ENCODE measurements at regions not wholly inside any gene's neighbourhood (a gene's known extent, or its start where the extent isn't known, plus 50 kb on each side); places are given as distances from the start of the nearest gene placed in this dataset.

DNA sequence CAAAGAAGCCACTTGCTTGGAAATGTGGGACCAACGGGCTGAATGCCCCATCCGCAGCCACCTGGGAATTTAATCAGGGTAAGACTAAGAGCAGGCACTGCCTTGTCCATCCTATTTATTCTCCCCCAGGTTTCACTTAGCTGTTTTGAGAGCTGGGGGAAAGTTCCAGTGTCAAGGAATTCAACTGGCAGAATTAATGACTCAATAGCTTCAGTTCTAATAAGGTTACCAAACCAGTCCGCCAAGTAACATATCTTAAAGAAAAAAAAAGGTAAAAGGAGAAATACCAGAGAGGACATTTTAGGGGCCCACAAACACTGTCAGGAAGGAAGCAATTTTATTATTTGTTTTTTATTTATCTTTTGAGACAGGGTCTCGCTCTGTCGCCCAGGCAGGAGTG is 157.6 kb upstream of the SOD1 start:
- no peak for DNase-seq (ENCODE audit: low read depth in 2 of 2)

DNA sequence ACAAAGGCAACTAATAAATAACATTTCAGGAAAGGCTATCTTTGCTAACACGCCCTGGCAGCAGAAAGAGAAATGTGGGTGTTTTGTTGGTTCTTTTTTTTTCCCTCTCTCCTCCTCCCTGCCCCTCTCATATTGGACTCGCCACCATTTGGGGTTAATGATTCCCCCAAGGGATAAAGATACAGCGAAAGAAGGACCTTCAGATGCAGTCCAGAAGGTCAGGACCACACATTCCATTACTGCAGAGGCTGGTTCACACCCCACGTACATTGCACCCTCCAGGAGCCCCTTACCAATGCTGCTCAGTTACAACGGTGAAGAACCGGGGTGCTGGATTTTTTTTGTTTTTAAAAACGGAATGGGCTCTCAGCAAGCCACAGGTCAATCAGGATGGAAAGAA is 156.9 kb upstream of the TIAM1 start:
- DNase-seq (ENCODE audit: low read depth in 2 of 2): no peak

DNA sequence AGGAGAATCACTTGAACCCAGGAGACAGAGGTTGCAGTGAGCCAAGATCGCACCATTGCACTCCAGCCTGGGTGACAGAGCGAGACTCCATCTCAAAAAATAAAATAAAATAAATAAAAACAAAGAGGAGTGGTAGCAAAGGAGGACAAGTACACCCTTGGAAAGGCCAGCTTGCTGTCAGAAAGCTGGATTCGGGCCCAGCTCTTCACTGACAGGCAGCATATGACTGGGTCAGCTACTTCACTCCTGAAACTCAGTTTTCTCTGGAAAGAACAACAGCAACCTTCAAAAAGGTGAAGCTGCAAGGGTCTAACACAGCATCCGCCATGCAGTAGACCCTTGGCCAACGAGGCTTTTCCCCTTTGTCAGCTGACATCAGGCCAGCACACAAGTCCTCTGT is 156.0 kb upstream of the TIAM1 start:
- no peak for DNase-seq (ENCODE audit: low read depth in 2 of 2)

DNA sequence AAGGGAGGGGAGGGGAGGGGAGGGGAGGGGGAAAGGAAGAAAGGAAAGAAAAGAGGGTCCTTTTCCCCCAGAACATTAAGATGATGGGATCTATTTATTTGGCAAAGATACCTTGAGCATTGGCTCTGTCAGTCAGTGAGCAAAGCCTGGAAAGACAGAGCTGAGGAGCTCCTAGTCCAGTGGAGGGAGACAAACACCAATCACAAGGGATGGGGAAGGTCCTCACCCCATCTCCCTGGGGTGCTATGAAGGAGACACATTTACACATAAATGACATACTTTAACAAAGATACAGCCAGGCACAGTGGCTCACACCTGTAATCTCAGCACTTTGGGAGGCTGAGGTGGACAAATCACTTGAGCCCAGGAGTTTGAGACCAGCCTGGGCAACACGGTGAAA is 154.9 kb upstream of the TIAM1 start:
- DNase-seq (ENCODE audit: low read depth in 2 of 2): no peak

DNA sequence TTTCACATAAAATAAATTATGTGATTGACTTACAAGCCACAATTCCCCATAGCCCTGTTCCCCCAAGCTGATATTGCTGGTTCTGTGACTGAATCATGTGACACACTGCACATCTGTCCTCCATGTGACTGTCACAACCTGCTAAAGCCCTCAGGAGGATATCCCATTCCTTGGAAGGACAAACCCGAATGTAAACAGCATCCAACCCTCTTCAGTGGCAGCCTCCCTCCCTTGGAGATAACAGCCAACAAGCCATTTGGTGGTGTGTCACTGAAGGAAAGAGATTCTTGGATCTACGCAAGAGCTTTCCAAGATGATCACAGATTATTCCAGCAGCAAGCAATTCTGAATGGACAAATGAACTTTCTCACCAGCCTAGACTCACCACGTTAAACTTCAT is 153.9 kb upstream of the TIAM1 start:
- DNase-seq (ENCODE audit: low read depth in 2 of 2): no peak

DNA sequence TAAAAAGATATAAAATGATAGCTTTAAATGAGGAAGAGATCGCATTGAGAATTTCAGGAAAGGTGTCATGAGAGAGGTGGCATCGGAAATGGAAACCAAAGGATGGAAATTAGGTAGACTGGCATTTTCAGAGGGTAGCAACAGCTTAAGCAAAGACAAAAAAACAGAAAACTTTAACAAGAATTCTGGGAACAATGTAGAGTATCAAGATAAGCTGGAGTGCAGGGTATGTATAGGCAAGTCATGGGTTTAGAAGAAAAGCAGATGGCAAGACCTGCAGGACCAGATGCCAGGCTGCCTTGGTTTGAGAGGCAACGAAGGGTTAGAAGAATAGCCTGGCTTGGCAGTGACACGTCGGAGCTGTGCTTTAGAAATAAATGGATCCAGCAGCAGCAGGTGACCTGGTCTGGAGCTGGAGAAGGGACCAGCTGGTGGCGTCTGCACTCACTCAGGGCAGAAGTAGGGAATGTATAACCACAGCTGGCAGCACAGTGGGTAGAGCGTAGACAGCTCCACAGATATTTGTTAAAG is 149.4 kb upstream of the TIAM1 start:
- no peak for DNase-seq (ENCODE audit: low read depth in 2 of 2)

DNA sequence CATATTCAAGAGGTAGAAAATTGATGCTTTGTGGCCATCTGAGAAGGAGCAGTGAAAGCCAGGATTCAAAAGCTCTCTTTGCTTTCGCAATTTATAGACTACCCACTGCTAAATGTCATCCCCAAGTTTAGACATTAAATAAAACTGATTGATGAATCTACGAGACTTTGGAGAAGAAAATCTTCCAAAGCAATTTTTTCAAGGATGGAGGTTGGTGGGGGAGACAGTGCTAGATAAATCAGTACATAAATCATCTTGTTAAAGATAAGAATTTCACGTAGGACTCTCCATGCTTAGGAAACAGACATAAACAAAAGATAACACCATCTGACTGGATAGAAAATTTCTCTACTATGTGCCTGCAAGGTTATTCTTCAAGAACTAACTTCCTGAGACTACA is 147.6 kb upstream of the TIAM1 start:
- no peak for DNase-seq (ENCODE audit: low read depth in 2 of 2)

DNA sequence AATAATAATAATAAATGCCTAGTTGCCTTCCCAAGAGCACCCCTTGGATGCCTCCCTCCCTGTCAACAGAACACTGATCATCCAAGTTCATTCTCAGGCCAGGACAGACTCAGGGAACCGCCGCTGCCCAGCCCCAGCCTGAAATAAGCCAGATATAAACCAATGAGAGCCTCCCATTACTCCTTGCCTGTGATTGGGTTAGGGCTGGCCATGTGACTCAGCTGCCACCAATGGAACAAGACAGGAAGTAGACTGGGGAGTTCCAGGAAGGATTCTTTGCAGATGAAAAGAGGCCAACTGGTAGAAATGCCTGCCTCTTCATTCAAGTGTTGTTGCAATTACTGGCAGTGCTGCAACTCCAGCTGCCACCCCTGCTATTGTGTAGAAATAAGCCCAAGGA is 146.4 kb upstream of the TIAM1 start:
- DNase-seq (ENCODE audit: low read depth in 2 of 2): no peak

DNA sequence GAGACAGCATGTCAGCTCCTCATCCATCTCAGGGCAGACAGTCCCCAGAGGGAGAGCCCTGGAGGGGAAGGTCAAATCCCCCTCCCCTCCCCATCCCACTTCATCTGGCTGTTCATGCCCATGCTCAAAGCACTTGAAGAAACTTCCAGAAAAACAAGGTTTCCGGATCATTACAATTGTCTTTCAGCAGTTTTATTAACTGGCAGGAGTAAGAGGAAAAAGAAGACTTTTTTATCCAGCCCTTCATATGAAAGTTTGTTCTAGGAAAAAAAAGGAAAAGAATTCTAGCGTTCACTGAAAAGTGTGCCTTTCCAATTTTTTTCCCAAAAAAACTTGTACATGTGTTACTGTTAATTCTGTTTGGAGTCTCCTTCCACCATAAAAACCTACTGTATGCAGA is 145.7 kb upstream of the TIAM1 start:
- DNase-seq (ENCODE audit: low read depth in 2 of 2): no peak

DNA sequence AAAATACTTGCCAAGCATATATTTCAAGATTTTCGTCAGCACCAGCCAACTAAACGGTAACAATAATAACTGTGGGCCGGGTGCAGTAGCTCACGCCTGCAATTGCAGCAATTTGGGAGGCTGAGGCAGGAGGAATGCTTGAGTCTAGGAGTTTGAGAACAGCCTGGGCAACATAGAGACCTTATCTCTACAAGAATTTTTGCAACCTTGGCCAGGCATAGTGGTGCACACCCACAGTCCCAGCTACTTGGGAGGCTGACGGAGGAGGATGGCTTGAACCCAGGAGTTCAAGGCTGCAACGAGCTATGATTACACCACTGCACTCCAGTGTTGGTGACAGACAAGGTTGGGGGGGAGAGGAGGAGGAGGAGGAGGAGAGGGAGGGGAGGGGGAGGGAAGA is 145.0 kb upstream of the TIAM1 start:
- no peak for DNase-seq (ENCODE audit: low read depth in 2 of 2)

DNA sequence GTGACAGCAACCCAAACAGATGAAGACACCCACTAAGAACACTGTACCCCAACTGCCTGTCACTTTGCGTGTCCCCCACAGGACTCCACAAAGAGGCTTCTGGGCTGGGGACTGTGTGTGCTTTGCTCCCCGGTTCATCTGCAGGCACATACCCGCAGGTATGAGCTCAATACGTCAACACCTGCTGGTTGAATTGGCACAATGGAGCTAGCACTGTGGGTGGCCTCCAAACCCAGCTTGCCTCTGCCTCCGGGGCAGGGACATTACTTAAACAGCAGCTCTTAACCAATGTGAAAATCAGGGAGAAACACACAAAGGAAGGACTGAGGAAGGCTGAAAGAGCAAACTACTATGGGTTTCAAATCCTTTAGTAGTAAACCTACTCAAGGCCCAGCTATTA is 140.2 kb upstream of the TIAM1 start:
- no peak for DNase-seq (ENCODE audit: low read depth in 2 of 2)

DNA sequence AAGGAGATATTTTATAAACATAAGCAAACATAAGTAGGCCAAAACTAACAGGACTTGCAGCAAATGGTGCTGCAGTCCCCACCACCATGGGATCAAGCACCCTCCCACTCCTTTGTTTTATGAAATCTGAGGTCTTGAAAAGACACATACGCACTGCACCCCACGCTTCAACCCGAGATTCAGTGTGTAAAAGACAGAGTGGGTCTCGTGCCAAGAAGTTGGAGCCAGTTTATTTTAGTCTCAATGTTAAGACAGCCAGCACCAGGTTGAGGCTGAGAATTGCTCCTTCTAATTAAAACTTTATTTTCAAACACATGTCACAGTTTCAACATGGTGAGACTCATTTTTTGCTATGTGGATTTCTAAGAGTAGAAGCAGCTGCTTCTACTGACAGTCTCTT is 139.1 kb upstream of the TIAM1 start:
- DNase-seq (ENCODE audit: low read depth in 2 of 2): no peak

DNA sequence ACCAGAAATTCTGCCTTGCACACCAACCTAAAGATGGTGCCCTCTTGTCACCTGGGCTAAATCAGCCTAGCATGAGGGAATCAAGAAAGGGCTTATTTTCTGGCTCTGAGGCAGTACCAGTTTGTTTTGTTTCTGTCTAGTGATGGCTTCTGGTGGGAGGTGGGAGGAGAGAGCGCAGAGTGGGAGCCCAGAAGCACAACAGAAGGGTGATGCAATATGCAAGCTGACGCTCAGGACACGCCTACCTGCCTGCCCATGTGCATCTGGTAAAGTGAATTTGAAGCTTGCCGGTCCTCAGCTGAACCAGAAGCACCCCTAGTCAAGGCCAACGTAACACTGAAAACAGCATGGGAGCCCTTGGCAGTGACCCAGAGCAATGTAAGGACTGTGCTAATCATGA is 138.4 kb upstream of the TIAM1 start:
- no peak for DNase-seq (ENCODE audit: low read depth in 2 of 2)

DNA sequence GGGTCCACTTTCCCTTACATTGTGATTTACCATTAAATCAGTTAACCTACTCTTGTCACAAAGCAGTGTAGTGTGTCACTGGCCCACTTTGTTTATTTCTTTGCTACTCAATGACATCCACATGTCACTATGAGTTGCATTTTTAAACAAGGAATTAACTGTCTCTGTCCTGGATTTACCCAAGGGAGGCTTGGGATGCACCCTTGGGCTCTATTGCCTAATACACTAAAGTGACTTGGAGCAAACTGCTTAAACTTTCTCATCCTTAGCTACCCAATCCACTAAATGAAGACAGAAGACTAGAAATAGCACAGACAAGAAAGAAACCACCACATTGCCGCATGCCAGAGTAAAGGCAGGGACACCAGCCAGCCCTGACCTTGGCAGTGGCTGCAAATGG is 136.2 kb upstream of the TIAM1 start:
- no peak for DNase-seq (ENCODE audit: low read depth in 2 of 2)

DNA sequence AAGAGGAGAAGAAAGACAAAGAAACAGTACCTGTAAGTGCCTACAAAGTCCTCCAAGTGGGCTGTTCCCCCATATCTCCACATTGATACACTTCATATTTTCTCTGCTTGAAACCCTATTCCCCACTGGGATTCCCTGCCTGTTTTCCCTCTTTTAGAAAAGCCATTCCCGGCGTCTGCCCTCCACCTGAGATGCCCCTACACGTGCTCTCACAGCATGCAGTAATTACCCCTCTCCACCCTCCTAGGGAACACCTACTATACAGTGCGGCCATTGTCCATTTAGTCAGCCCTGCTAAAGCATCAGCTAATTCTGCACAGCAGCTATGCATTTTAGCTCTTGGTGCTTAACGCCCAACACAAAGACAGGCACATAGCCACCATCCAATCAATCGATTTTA is 135.7 kb upstream of the TIAM1 start:
- no peak for DNase-seq (ENCODE audit: low read depth in 2 of 2)

DNA sequence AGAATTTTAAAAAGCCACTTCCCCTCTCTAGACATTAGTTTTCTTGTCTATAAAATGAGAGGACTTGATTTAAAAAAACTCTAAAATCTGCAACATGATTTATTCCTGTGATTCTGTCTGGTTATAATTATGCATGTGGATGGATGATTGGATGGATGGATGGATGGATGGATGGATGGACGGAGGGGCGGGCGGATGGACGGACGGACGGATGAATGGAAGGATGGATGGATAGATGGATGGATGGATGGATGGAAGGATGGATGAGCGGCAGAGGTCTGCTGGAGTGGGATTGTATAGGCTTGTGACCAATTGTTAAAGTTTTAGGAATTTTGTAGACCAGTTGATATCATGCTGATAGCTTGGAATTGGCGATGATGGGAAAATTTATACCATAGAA is 135.2 kb upstream of the TIAM1 start:
- no peak for DNase-seq (ENCODE audit: low read depth in 2 of 2)

DNA sequence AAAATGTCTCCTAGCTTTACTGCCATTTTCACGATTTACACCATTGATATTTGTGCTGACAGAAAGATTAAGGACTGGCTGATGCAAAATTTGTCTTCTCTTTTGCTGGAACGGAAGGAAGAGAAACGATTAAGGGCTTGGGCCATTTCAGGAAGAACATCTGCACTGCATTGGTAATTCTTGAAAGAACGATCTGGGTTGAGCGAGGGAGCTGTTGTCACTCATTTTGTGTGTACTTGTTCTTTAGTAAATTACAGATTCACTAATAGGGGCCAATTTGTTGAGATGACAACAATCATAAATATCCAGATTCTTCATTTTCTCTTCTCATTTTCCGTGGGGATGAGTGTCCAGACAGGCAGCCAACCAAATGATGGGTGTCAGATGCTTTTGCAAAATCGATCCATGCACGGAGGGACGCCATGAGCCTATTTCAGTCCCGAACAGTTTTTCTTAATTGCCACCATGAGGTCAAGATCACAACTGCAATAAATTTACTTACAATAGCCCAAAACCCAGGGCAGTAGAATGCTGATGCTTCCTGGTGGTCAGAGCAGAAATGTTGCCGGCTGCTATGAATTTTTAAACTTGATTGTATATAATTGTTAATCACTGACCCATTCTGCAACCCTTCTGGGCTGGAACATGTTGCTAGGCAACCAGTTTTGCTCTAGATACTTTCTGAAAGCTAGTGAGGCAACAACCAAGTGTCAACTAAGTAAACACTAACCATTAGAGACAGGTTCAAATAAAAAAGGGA is 132.4 kb upstream of the TIAM1 start:
- no peak for DNase-seq (ENCODE audit: low read depth in 2 of 2)

DNA sequence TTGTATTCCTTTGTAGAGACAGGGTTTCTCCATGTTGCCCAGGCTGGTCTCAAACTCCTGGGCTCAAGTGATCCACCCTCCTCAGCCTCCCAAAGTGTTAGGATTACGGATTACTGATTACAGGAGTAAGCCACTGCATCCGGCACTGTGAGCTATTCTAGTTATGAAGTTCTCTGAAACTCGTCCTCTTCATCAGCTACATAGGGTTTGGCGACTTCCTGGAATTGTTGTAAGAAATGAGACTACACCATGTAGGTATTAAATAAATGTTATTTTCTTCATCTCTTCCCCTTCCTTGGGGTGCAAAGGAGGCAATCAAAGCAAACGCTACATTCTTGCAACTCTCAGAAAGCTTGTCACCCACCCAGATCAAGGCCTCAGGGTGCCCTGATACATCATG is 131.2 kb upstream of the TIAM1 start:
- DNase-seq (ENCODE audit: low read depth in 2 of 2): no peak

DNA sequence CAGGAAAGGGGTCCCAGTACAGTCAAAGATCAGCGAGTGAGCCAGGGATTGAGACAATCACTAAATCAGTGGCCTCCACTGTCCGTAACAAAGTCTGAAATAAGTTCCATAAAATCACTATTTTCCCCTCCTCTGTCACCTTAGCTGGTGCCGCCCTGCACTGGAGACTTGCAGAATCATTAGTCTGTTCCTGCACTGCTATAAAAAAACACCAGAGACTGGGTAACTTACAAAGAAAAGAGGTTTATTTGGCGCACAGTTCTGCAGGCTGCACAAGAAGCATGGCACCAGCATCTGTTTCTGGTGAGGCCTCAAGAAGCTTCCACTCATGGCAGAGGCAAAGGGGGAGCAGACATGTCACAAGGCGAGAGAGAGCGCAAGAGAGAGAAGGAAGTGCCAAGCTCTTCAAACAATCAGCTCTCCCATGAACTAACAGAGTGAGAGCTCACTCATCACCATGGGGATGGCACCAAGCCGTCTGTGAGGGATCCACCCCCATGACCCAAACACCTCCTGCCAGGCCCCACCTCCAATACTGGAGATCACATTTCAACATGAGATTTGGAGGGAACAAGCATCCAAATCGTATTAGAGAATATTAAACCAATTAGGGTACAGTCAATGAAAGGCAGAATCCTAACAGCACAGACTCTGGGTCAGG is 129.8 kb upstream of the TIAM1 start:
- DNase-seq (ENCODE audit: low read depth in 2 of 2): no peak

DNA sequence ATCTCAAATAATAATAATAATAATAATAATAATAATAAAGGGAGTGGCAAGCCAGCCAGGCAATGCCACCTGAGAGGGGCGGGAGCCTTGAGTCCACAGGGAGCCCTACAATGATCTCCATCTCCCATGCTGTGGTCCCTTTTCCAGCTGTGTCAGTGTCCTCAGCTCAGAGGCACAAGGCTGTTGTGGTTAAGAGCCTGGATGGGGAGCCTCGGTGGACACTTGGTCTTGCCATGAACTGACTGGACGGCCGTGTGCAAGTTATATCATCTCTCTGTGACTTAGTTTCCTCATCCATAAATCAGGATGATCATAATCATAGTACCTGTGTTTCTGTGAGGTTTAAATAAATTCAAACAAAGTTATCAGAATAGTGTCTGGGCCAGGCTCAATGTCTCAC is 127.8 kb upstream of the TIAM1 start:
- DNase-seq (ENCODE audit: low read depth in 2 of 2): no peak

DNA sequence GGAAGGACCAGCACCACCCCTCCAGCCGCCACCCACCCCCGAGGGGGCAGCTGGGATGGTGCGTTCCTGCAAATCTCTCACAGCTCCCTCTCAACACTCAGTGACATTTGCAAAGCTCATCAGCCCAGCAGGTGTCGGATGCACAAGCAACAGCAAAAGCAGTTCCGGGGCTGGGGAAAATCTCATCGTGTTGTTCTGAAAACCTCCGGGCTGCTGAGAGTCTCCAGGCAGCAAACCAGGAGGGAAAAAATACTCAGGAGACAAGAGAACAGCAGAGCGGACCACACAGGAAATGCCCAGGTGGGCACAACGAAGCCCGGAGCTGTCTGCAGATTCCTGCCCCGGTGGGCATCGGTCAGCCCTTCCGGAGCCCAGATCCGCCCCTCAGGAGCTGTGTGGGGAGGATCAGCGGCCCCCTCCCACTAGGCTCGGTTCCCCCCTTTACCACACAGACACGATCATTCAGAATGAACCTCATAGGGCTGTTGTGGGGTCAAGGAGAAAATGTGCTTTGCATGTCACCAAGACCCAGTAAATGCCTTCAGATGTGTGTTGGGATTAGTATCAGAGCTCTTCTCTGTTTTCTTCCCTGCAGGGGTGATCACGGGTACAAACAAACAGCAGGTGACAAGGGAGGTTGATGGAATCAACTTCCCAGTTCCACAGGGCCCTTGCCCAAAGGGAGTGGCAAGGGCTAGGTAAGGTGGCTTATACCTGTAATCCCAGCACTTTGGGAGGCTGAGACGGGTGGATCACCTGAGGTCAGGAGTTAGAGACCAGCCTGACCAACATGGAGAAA is 127.0 kb upstream of the TIAM1 start:
- no peak for DNase-seq (ENCODE audit: low read depth in 2 of 2)

DNA sequence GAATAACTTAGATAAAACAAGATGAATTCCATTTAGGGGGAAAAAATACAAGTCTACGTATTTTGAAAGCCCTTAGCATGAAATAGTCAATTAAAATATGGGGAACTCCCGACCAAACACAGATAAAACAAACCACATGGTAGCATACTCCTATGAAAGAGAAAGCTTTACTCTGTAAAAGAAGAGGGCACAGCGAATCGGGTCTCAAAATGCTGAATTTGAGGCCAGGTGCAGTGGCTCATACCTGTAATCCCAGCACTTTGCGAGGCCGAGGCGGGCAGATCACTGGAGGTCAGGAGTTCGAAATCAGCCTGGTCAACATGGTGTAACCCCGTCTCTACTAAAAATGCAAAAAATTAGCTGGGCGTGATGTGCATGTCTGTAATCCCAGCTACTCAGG is 116.9 kb upstream of the TIAM1 start:
- no peak for DNase-seq (ENCODE audit: low read depth in 2 of 2)

DNA sequence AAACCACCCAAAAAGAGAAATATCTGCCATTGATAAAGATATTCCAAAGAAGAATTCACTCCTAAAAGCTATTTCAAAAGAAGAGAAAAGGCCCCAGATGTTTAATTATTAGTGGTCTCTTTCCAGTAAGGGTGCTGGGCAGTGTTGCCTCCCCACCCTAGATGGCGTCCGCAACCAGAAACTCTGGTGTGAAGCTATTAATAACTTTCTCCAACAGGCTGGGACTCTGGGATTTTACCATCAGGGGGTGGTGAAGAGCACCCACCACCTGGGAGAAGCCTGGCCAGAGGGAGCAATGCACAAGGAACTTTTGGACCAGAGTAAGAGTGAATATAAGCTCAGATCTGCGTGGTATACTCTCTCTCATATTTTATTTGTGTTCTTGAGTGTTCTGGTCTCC is 115.4 kb upstream of the TIAM1 start:
- no peak for DNase-seq (ENCODE audit: low read depth in 2 of 2)
